ENCODE measurements at regions not wholly inside any gene's neighbourhood (a gene's known extent, or its start where the extent isn't known, plus 50 kb on each side); places are given as distances from the start of the nearest gene placed in this dataset.

- H2AK5ac ChIP-seq (ENCODE audit: insufficient read length, low read length): no peak overlapping the region
- no peak overlapping the region for H3T11ph ChIP-seq (ENCODE audit: low read length)
- H4K5ac ChIP-seq (ENCODE audit: insufficient read length, low read depth, low read length): no peak overlapping the region
- no peak overlapping the region for H2BK120ac ChIP-seq (ENCODE audit: low read depth, low read length, poor library complexity, severe bottlenecking)
- Mint-ChIP-seq H3K9me3 (peaks cover 24 to 27% of the 10 kb centered on the region in 2 experiments), H3K4me3 (no peak overlapping the region), H3K36me3 (ENCODE audit: insufficient read depth in 1 of 3, low read depth in 3 of 3) (peaks cover 0 to 18% (median 12%) of the 10 kb centered on the region in 3 experiments; a peak in 6 of 7 replicates), H3K27me3 (ENCODE audit: low read depth) (no peaks in the 10 kb centered on the region), H3K4me1 (no peaks in the 10 kb centered on the region), H3K27ac (no peak overlapping the region)
- H3K79me1 ChIP-seq (ENCODE audit: insufficient read depth, low read depth, low read length, poor library complexity, severe bottlenecking): no peaks in the 10 kb centered on the region
- TF ChIP-seq, protein P1, sequence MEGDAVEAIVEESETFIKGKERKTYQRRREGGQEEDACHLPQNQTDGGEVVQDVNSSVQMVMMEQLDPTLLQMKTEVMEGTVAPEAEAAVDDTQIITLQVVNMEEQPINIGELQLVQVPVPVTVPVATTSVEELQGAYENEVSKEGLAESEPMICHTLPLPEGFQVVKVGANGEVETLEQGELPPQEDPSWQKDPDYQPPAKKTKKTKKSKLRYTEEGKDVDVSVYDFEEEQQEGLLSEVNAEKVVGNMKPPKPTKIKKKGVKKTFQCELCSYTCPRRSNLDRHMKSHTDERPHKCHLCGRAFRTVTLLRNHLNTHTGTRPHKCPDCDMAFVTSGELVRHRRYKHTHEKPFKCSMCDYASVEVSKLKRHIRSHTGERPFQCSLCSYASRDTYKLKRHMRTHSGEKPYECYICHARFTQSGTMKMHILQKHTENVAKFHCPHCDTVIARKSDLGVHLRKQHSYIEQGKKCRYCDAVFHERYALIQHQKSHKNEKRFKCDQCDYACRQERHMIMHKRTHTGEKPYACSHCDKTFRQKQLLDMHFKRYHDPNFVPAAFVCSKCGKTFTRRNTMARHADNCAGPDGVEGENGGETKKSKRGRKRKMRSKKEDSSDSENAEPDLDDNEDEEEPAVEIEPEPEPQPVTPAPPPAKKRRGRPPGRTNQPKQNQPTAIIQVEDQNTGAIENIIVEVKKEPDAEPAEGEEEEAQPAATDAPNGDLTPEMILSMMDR (conservative IDR thresholded peaks at IDR 0.05): no peak
- no peaks in the 10 kb centered on the region for H3K9me3 ChIP-seq (ENCODE audit: control insufficient read depth, low read depth, low read length)
- WGBS (ENCODE audit: extremely low coverage, insufficient read length, low lambda C conversion rate): no CpG with 5 or more reads among the region's 4 CpGs
- H3K9ac ChIP-seq (ENCODE audit: extremely low read depth, insufficient read length, low read length): no peak overlapping the region
- H3K14ac ChIP-seq (ENCODE audit: insufficient read depth, low read length): no peak overlapping the region
- no peaks in the 10 kb centered on the region for H3K23me2 ChIP-seq (ENCODE audit: insufficient read length, low read depth, low read length, poor library complexity, severe bottlenecking)
- no peak overlapping the region for H3K18ac ChIP-seq (ENCODE audit: insufficient read length, low read depth, low read length)
- H3K27me3 ChIP-seq (ENCODE audit: insufficient read depth, low read length): no peaks in the 10 kb centered on the region
- no peak overlapping the region for H2BK20ac ChIP-seq (ENCODE audit: low read depth, low read length, poor library complexity, severe bottlenecking)
- no peak overlapping the region for H3K4ac ChIP-seq (ENCODE audit: low read depth, low read length)
- no peak overlapping the region for H3K27ac ChIP-seq (ENCODE audit: insufficient read length, low read depth, low read length)
- no peak overlapping the region for H2BK5ac ChIP-seq (ENCODE audit: insufficient read length, low read length)
- H2BK12ac ChIP-seq (ENCODE audit: insufficient read length, low read depth, low read length): no peak overlapping the region
- H3K4me2 ChIP-seq (ENCODE audit: insufficient read depth, insufficient read length, low read length): no peak overlapping the region
- H4K91ac ChIP-seq (ENCODE audit: insufficient read length, low read depth, low read length): no peak overlapping the region
- H2AFZ ChIP-seq (ENCODE audit: low read length): no peak overlapping the region
- no peak overlapping the region for H3K23ac ChIP-seq (ENCODE audit: insufficient read length, low read depth, low read length)
- DNase-seq: no peak
- no peak overlapping the region for H2BK15ac ChIP-seq (ENCODE audit: low read depth, low read length)
- no peaks in the 10 kb centered on the region for H3K79me2 ChIP-seq (ENCODE audit: insufficient read depth, low read length)
- no peak overlapping the region for H3K56ac ChIP-seq (ENCODE audit: insufficient read length, low read depth, low read length)
- H4K8ac ChIP-seq (replicated peaks; ENCODE audit: insufficient read length, low read depth, low read length): no peak overlapping the region
- H4K20me1 ChIP-seq (ENCODE audit: control insufficient read depth, insufficient read depth, insufficient read length): no peaks in the 10 kb centered on the region
- no peaks in the 10 kb centered on the region for H3K4me1 ChIP-seq (ENCODE audit: insufficient read depth, low read length)
Observed at GRCh38 chr12:33724867-33725266, 285.2 kb upstream of the SYT10 start.

All from H9 (cell line).